ENCODE measurements at regions not wholly inside any gene's neighbourhood (a gene's known extent, or its start where the extent isn't known, plus 50 kb on each side); places are given as distances from the start of the nearest gene placed in this dataset.

DNA sequence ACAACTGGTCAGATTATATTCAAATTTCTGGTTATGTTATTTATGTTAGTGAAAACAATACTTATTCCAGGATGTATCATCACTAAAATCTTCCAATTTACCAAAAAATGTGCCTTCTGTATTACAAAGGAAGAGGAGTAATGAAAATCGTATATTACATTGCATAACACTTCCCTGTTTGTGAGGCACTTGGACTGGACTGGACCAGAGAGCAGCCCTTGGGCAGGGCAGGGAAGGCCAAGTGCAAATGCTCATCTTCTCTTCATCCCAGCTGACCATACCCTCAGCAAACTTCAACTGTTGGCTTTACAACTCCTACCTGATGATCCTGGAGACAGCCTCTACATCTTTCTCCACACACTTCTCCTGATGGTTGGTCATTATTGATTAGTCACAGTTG lies 285.7 kb upstream of the MME start:
- Histone ChIP-seq H3K79me2 (ENCODE audit: control insufficient read depth, insufficient read depth, low read length) (no peaks in the 10 kb centered on the region), H3K27me3 (replicated peaks in 1 of 4; ENCODE audit: control extremely low read depth in 1 of 4, control insufficient read depth in 3 of 4, insufficient read depth in 4 of 4, low read length in 3 of 4) (no peaks in the 10 kb centered on the region), H4K20me1 (ENCODE audit: control insufficient read depth, insufficient read depth, low read length, poor library complexity, severe bottlenecking) (no peaks in the 10 kb centered on the region), H3K27ac (ENCODE audit: low read length in 2 of 2) (no peak overlapping the region), H3K4me3 (ENCODE audit: control extremely low read depth in 1 of 5, extremely low read depth in 1 of 5, insufficient read depth in 1 of 5, low read depth in 2 of 5, low read length in 4 of 5) (no peak overlapping the region), H3K4me2 (replicated peaks; ENCODE audit: low read depth, low read length, poor library complexity, severe bottlenecking) (no peak overlapping the region), H3K36me3 (replicated peaks in 1 of 2; ENCODE audit: control extremely low read depth in 1 of 2, control insufficient read depth in 1 of 2, extremely low read depth in 1 of 2, insufficient read depth in 2 of 2, low read length in 1 of 2) (no peaks in the 10 kb centered on the region), H2AFZ (ENCODE audit: insufficient read depth, low read depth, low read length, poor library complexity, severe bottlenecking) (no peak overlapping the region), H3K9me3 (ENCODE audit: control extremely low read depth in 1 of 3, control insufficient read depth in 2 of 3, insufficient read depth in 1 of 3, low read length in 2 of 3) (no peaks in the 10 kb centered on the region), H3K9ac (ENCODE audit: low read length) (no peak overlapping the region), H3K4me1 (ENCODE audit: control insufficient read depth in 2 of 2, insufficient read depth in 2 of 2, low read length in 2 of 2) (no peaks in the 10 kb centered on the region)
- Mint-ChIP-seq H3K27ac (no peak overlapping the region), H3K9me3 (ENCODE audit: insufficient read depth) (no peaks in the 10 kb centered on the region), H3K4me3 (no peak overlapping the region), H3K4me1 (no peaks in the 10 kb centered on the region), H3K27me3 (no peaks in the 10 kb centered on the region)
- TF ChIP-seq EZH2 (IDR thresholded peaks at IDR 0.05; ENCODE audit: borderline replicate concordance, insufficient read depth, low read depth, low read length, poor library complexity, severe bottlenecking) = no peak
- no peak for TF ChIP-seq CTCF (IDR thresholded peaks at IDR 0.05)
- WGBS (ENCODE audit: insufficient coverage) = no CpG with 5 or more reads among the region's 1 CpG
- ATAC-seq (ENCODE audit: low read depth) (no peak), DNase-seq (no peak)
- ChIA-PET CTCF (no interaction called here), POLR2A (no interaction called here)
- intact Hi-C loops (cut with micrococcal nuclease) = no loop called here

- ATAC-seq (ENCODE audit: low read depth) = no peak
- Histone ChIP-seq H3K27me3 (replicated peaks in 1 of 4; ENCODE audit: control extremely low read depth in 1 of 4, control insufficient read depth in 3 of 4, insufficient read depth in 4 of 4, low read length in 3 of 4) (no peaks in the 10 kb centered on the region), H4K20me1 (ENCODE audit: control insufficient read depth, insufficient read depth, low read length, poor library complexity, severe bottlenecking) (no peaks in the 10 kb centered on the region), H2AFZ (ENCODE audit: insufficient read depth, low read depth, low read length, poor library complexity, severe bottlenecking) (no peak overlapping the region), H3K9ac (ENCODE audit: low read length) (no peak overlapping the region), H3K36me3 (replicated peaks in 1 of 2; ENCODE audit: control extremely low read depth in 1 of 2, control insufficient read depth in 1 of 2, extremely low read depth in 1 of 2, insufficient read depth in 2 of 2, low read length in 1 of 2) (no peaks in the 10 kb centered on the region), H3K4me2 (replicated peaks; ENCODE audit: low read depth, low read length, poor library complexity, severe bottlenecking) (no peak overlapping the region), H3K79me2 (ENCODE audit: control insufficient read depth, insufficient read depth, low read length) (no peaks in the 10 kb centered on the region), H3K4me3 (ENCODE audit: control extremely low read depth in 1 of 5, extremely low read depth in 1 of 5, insufficient read depth in 1 of 5, low read depth in 2 of 5, low read length in 4 of 5) (no peak overlapping the region), H3K9me3 (ENCODE audit: control extremely low read depth in 1 of 3, control insufficient read depth in 2 of 3, insufficient read depth in 1 of 3, low read length in 2 of 3) (no peaks in the 10 kb centered on the region), H3K4me1 (ENCODE audit: control insufficient read depth in 2 of 2, insufficient read depth in 2 of 2, low read length in 2 of 2) (no peaks in the 10 kb centered on the region), H3K27ac (ENCODE audit: low read length in 2 of 2) (no peak overlapping the region)
- TF ChIP-seq CTCF (IDR thresholded peaks at IDR 0.05) = no peak
- TF ChIP-seq EZH2 (IDR thresholded peaks at IDR 0.05; ENCODE audit: borderline replicate concordance, insufficient read depth, low read depth, low read length, poor library complexity, severe bottlenecking) = no peak
- intact Hi-C loops (cut with micrococcal nuclease) = no loop called here
- no CpG with 5 or more reads among the region's 1 CpG for WGBS (ENCODE audit: insufficient coverage)
- H3K27me3 Mint-ChIP-seq = no peaks in the 10 kb centered on the region
- no peak overlapping the region for H3K4me3 Mint-ChIP-seq
- ChIA-PET CTCF (no interaction called here), POLR2A (no interaction called here)
- H3K4me1 Mint-ChIP-seq = no peaks in the 10 kb centered on the region
- no peak overlapping the region for H3K27ac Mint-ChIP-seq
- no peak for DNase-seq
- no peaks in the 10 kb centered on the region for H3K9me3 Mint-ChIP-seq (ENCODE audit: insufficient read depth)
Measured at GRCh38 chr3:154792828-154793227, 287.3 kb upstream of the MME start.

Data from B cell (primary cell).